GM10248 (cell line): ENCODE measurements at regions not wholly inside any gene's neighbourhood (a gene's known extent, or its start where the extent isn't known, plus 50 kb on each side); places are given as distances from the start of the nearest gene placed in this dataset.

Experiments used
- CTCF ChIA-PET: fragments of 300-600 bp; sonication (Branson Sonifier 250); formaldehyde crosslinking; extraction: SDS; loops from one replicate; lab custom pipeline; 2021; ENCODE audit warnings: antibody characterized with exemption; lab: Yijun Ruan, JAX
- POLR2A ChIA-PET: fragments of 350-650 bp; sonication (Branson Sonifier 250); formaldehyde crosslinking; extraction: SDS; loops from one replicate; lab custom pipeline; 2020; ENCODE audit warnings: antibody characterized with exemption; lab: Yijun Ruan, JAX
- DNase-seq: peaks from one replicate; pipeline ENCODE4 v3.0.0; 2012; ENCODE audit errors: extremely low spot score
- CTCF ChIP-seq: IDR thresholded peaks from 2 replicates; pipeline ENCODE4 v1.5.1; 2012; ENCODE audit warnings: mild to moderate bottlenecking, low read depth; ENCODE audit errors: extremely low read depth, missing control alignments, control extremely low read depth

- ChIA-PET POLR2A (no interaction called here), CTCF (interaction anchor here (0.9 to 1.1 kb wide), 3 partner anchors 9 to 24 kb away, joined by 3 read pairs; no protein-coding TSS in a partner anchor)
- no peak for TF ChIP-seq CTCF
- DNase-seq, result no peak
Measured at GRCh38 chr1:117694543-117694942, 88.7 kb downstream of the TENT5C start.

GRCh38 chr1:117695796-117696490, 90.1 kb downstream of the TENT5C start:
- no peak for TF ChIP-seq CTCF
- ChIA-PET POLR2A (no interaction called here), CTCF (interaction anchor here (0.9 to 3.4 kb wide), 6 partner anchors 13 to 161 kb away, joined by 3 to 16 read pairs (median 4); no protein-coding TSS in a partner anchor)
- no peak for DNase-seq

GRCh38 chr1:117696561-117696960, 90.7 kb downstream of the TENT5C start:
- CTCF ChIA-PET, result interaction anchor here (0.9 to 3.4 kb wide), 13 partner anchors 9 to 184 kb away, joined by 3 to 16 read pairs (median 4); no protein-coding TSS in a partner anchor
- no peak for TF ChIP-seq CTCF
- DNase-seq, result no peak
- POLR2A ChIA-PET, result no interaction called here

- CTCF ChIA-PET, result interaction anchor here (0.9 to 3.4 kb wide), 13 partner anchors 9 to 185 kb away, joined by 3 to 16 read pairs (median 4); no protein-coding TSS in a partner anchor
- POLR2A ChIA-PET, result no interaction called here
- TF ChIP-seq CTCF, result no peak
- DNase-seq, result no peak
Measured at GRCh38 chr1:117697220-117697781, 91.5 kb downstream of the TENT5C start.

GRCh38 chr1:117698398-117699160, 92.7 kb downstream of the TENT5C start:
- no peak for DNase-seq
- CTCF ChIA-PET, result interaction anchor here (0.7 to 3.4 kb wide), 7 partner anchors 8 to 164 kb away, joined by 3 to 16 read pairs (median 4); no protein-coding TSS in a partner anchor
- POLR2A ChIA-PET, result no interaction called here
- TF ChIP-seq CTCF, result no peak

GRCh38 chr1:117699953-117700352, 94.1 kb downstream of the TENT5C start:
- POLR2A ChIA-PET, result no interaction called here
- no peak for DNase-seq
- no peak for TF ChIP-seq CTCF
- CTCF ChIA-PET, result interaction anchor here (0.6 to 1.2 kb wide), 4 partner anchors 12 to 164 kb away, joined by 3 to 5 read pairs (median 3); no protein-coding TSS in a partner anchor
